GM12874 (cell line): ENCODE measurements at regions not wholly inside any gene's neighbourhood (a gene's known extent, or its start where the extent isn't known, plus 50 kb on each side); places are given as distances from the start of the nearest gene placed in this dataset.

ENCODE experiments used
- CTCF ChIP-seq: IDR thresholded peaks from 2 replicates; pipeline ENCODE4 v1.5.1; 2011; ENCODE audit warnings: low read depth, mild to moderate bottlenecking, control low read depth, low read length, moderate library complexity; ENCODE audit not compliant: insufficient read depth

DNA sequence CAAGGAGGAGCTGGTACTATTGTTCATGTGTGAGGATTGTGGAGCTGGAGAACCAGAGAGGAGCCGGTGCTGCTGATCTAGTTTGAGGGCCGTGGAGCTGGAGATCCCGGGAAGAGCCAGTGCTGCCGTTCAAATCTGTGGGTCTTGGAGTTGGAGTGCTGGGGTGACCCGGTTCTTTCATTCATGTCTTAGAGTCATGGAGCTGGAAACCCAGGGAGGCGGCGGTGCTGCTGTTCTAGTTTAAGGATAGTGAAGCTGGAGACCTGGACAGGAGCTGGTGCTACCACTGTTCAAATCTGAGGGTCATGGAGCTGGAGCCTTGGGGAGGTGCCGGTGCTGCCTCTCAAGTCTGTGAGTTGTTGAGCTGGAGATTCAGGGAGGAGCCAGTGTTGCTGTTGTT lies 88.5 kb upstream of the ZNF479 start:
- TF ChIP-seq CTCF: no peak

DNA sequence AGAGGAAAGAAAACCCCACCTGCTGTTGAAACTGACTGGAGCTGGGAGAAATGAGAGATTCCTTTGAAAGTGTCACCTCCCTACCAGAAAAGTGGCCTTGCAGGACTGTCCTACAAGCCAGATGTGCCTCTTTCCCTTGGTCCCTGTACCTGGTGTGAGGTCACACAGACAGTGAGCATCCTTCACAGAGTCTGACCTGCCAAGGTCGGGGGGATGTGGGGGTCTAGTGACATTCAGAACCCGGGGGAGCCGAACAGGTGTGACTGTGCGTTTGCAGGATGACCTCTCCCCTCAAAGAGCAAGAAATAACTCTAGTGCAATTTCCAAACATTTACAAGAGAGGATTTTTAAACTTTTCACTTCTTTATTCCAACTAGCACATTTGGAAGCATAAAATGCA lies 93.4 kb upstream of the ZNF479 start:
- TF ChIP-seq CTCF: no peak

DNA sequence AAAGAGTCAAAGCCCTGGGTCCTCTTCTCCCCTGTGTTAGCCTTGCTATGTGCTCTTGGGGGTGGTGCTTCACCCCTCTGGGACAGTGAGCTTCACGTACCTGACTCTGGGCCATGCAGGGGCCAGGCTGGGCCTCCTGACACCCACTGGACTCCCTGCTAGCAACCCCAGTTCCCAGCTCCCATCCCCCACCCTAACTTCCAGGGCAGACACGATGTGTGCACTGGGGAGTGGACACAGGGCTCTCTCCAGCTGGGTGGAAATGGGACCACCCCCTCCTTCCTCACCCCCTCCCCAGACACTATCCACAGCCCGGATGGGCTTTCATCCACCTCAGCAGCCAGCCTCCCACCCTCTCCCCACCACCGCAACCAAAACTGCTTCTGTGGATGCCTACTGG lies 113.0 kb upstream of the ZNF479 start:
- TF ChIP-seq CTCF: no peak

- no peak for TF ChIP-seq CTCF
Observed at GRCh38 chr7:57250801-57251200, 118.6 kb upstream of the ZNF479 start.

DNA sequence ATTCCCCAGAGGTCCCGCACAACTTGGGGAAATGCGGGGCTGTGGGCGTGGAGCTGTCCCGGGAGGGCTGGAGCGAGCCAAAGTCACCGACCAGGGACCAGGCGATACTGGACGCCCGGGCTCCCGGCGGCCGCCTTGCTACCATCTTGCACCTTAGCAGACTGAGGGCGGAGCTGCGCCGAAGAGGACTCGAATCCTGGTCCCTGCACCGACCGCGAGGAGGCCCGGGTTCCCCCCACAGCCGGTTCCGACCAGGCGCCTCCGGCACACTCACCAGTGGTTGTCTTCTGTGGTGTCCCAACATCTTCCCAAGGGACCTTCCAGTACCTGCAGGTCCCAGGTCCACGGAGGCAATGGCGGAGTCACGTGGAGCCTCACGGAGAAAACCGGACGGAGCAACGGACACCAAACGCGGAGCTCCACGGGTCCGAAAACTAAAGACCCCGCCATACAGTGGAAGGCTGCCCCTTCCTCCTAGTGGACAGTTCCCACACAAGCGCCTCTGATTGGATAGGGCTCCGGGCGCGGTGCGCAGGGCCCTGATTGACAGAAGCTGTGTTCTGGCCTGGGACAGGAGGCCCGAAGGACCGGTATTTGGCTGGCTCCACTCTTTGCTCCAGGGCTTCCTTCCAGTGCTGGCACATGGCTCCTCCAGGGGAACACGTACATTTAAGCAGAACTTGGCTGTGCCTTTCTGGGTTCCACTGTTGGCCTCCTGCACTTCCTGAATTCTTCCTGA lies 124.6 kb upstream of the ZNF479 start:
- TF ChIP-seq CTCF: no peak

DNA sequence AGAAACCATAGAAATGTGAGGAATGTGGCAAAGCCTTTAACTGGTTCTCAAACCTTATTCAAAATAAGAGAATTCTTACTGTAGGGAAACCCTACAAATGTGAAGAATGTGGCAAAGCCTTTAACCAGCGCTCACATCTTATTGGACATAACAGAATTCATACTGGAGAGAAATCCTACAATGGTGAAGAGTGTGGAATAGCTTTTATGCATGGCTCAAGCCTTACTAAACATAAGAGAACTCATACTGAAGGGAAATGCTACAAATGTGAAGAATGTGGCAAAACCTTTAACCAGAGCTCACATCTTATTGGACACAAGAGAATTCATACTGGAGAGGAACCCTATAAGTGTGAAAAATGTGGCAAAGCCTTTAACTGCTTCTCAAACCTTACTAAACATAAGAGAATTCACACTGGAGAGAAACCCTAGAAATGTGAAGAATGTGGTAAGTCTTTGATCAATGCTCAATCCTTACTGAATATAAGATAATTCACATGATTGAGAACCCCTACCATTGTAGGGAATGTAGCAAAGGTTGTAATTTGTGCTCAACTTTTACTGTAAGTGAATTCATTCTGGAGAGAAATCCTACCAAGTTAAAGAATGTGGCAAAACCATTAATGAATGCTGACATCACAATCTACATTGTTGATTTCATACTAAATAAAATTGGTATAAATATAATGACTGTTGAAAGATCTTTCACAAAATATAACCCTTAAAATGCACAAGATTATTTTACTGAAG lies 142.5 kb upstream of the ZNF479 start:
- TF ChIP-seq CTCF: no peak

- TF ChIP-seq CTCF: no peak
Observed at GRCh38 chr7:57300747-57301146, 149.2 kb upstream of the ZNF716 start.
